ENCODE measurements at regions not wholly inside any gene's neighbourhood (a gene's known extent, or its start where the extent isn't known, plus 50 kb on each side); places are given as distances from the start of the nearest gene placed in this dataset.

DNA sequence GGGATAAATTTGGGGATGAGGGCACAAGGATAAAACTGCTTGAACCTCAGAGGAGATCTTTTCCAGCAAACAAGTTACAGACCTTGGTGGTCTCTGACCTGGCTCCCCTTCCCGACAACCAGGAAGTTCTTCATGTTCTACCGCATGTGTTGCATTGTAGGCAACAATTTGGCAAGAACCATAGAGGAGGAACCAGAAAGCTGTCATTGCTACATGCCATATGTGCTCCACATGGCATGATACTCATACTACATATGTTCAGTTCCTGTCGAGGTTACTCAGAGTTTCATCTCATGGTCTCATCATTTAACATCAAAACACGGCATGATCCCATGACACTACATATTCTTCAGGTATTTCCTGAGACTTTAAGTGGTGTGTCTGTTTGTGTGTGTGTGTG, 235.9 kb downstream of the OR13H1 start:
- DNase-seq, result no peak

GRCh38 chrX:131782646-131783045, 238.8 kb downstream of the OR13H1 start:
- DNase-seq, result no peak

DNA sequence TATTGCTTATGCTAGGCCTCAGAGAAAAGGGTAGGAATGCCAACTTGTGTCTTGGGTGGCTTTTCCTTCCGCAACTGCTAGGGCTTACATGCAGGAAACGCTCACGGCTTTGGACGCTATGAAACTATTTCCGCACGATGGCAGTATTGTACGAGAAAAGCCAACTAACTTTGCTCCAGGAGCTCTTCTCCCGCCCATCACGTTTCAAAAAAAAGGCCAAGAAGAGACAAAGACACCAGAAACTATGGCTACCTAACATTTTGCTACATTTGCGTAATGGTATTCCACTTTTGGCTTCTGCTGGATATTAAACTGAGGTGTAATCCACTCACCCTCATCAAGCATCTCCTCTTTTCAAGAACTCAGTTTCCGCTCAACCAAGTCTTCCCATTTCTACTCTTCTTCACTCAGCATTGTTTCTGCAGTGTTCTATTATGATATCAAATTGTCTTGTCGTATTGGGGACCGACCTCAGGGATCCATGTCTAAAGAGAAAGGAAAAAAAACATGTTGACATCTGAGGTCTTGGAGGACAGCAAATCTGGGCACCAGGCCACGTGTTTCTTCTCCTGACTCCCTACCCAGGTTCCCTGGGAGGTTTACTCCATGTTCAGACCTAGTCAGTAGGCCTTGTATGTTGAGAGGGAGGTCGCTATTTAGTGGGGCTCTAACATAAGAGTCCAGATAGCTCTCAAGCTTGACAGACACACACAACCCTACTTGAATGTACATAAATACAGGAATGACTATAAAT, 239.4 kb upstream of the STK26 start:
- no peak for DNase-seq

- no peak for DNase-seq
Measured at GRCh38 chrX:131789664-131790063, 233.4 kb upstream of the STK26 start.

GRCh38 chrX:131791608-131792355, 231.3 kb upstream of the STK26 start:
- DNase-seq, result no peak

DNA sequence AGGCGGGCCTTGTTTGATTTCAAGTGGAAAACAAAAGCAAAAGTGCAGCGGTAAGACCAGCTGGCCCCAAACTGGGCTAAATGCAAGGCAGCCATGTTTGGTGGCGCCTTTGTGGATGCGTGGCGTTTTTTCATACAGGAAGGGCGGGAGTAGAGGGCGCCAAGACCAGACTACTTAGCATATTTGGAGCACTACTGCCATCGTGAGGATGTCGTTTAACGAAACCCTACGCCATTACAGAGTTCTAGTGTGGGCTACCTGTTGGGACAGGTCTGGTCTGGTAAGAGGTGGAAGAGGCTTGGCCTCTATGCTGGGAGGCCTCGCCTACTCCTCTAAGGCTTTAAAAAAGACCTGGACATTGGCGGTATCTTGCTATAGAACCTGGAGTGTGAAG, 230.7 kb upstream of the STK26 start:
- DNase-seq, result no peak

GRCh38 chrX:131792789-131793462, 230.2 kb upstream of the STK26 start:
- no peak for DNase-seq

- no peak for DNase-seq
Measured at GRCh38 chrX:131795442-131796229, 227.5 kb upstream of the STK26 start.

DNA sequence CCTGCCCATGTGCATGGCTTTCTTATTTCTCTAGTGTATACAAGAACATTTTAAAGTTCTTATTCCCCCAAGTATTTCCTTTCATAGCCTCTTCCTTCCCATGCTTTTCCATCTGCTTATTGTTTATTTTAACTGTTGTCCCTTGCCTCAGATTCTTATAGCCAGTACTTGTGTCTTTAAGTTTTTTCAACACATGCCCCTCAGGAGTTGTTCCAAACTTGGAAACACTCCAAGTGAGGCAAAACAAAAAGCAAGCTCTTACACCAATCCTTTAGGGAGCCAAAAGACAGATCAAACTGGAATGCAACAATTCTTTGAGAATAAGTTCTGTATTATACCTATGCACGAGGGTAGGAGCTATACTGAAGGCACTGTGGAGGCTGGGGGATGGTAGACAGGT, 222.0 kb upstream of the STK26 start:
- DNase-seq, result no peak

- DNase-seq, result no peak
Measured at GRCh38 chrX:131801911-131802310, 221.2 kb upstream of the STK26 start.

GRCh38 chrX:131802836-131803626, 220.1 kb upstream of the STK26 start:
- DNase-seq, result peak; percentile 46

GRCh38 chrX:131812847-131813825, 210.0 kb upstream of the STK26 start:
- no peak for DNase-seq

DNA sequence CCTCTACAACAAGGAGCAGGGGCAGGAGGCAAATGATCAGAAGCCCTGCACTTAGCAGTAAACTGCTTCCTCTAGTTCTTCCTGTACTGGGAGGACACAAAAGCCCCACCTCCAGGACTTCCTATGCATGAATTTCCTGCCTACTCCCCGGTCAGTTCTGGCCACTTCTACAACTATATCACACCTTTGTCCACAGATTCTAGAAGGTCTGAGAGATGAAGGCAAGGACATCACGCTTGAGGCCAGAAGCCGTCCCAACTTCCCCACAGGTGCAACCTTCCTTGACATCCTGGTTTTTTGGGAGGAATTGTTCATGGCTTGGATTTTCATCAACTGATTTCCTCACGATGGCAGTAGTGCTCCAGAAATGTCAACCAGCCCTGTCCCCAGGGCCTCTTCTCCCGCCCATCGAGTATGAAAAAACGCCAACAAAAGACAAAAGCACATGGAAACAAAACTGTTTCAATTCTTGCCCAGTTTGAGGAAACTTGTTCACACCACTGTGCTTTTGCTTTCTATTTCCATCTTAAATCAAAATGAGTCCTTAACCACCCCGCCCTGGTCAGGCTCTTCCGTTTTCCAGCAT, 206.5 kb upstream of the STK26 start:
- no peak for DNase-seq

- DNase-seq, result no peak
Measured at GRCh38 chrX:131818297-131818936, 204.7 kb upstream of the STK26 start.

DNA sequence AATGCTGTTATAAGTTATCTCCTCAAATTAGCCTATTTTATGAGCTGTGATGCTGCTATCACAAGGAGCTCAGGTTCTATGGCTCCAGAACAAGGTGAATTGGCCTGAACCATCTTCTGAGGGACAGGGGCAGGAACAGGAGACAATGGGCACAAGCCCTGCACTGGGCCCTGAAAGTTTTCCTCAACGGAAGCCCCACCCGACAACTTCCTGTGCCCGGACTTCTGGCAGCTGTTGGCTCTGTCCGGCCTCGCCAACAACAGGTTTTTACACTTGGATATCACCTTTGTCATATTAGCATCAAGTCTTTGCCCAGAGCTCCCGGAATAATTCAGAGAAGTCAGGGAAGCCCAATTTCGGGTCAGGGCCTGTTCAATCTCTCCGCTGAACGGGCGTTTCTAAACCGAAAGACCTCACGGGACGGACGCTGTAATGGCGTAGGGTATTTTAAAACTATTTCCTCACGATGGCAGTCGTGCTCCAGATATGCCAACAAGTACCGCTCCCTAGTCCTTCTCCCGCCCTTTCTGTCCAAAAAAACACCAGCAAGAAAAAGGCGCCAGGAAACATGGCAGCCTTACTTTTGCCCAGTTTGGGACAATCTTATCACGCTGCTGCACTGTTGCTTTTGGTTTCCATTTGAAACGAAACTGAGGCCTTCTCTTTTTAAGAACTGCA, 201.0 kb upstream of the STK26 start:
- no peak for DNase-seq

DNA sequence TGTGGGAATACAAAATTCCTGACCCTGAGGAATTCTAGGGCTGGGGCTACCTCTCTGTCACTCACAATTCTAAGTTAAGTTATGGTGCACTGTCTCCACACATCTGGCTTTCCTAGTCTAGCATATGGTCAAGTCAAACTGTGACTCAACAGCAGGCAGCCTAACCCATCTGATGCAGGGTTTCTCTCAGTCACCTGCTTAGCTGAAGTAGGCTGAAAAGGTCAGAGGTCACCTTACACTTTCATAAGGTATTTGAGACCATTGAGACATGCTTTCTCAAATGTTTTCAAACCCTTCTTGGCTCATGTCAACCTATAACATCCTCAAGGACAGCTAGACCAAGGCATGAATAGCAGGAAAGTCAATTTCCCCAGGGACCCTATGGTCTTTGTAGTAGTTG, 196.5 kb upstream of the STK26 start:
- DNase-seq, result no peak

GRCh38 chrX:131827935-131828334, 195.2 kb upstream of the STK26 start:
- DNase-seq, result no peak

DNA sequence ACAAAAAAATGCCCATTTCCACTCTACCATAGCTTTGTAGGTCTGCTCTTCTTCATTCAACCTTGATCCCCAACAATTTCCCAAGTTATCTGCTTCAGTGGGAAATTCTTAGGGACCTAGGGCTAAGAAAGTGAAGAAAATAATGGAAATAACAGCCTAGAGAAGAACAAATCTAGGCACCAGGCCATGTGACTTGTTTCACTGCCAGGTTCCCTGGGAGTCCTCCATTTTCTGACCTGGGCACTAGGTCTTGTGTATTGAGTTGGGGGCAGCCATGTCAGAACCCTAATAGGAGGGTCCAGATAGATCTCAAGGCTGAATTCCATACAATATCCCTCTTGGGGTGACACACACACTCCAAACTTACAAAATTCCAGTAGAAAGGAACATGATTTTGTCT, 194.6 kb upstream of the STK26 start:
- DNase-seq, result no peak

- DNase-seq, result no peak
Measured at GRCh38 chrX:131830400-131831184, 192.5 kb upstream of the STK26 start.
